ENCODE measurements at regions not wholly inside any gene's neighbourhood (a gene's known extent, or its start where the extent isn't known, plus 50 kb on each side); places are given as distances from the start of the nearest gene placed in this dataset.
"Not testable (repeated sequence)": the region's sequence is repeated elsewhere in the genome, so short reads cannot be mapped to it uniquely, and the experiment has no call there.

DNA sequence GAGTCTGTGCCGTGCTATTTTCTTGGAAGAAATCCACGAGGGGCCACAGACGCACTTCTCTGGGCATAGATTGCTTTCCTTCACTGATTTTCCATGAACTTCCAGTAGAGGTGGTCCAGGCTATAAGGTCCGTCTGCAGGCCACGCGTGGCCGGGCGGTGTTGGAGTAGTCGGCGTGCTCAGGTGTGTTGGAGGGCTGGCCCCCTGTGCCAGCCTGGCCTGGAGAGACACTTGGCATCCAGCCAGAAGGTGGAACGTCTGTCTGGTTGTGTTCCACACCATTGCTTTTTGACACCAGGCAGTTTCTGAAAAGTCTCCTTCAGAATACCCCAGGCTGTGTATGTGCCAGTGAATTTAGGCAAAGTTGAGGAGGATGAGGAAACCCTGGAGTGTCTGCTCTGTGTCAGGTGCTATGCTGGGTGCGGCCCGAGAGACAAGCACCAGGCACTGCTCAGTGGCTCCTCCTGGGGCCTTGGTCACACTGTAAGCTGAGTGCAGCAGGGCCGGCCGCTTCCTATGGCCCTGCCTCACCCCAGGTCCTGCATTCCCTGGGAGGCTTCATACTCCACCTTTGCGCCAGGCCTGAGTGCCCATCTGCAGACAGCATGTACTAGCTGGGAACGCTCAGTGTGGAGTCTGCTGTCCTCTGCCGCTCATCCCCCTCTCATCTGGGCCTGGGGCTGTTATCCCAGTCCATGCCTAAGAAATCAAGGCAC lies 52.1 kb upstream of the TAMM41 start:
- DNase-seq = no peak

DNA sequence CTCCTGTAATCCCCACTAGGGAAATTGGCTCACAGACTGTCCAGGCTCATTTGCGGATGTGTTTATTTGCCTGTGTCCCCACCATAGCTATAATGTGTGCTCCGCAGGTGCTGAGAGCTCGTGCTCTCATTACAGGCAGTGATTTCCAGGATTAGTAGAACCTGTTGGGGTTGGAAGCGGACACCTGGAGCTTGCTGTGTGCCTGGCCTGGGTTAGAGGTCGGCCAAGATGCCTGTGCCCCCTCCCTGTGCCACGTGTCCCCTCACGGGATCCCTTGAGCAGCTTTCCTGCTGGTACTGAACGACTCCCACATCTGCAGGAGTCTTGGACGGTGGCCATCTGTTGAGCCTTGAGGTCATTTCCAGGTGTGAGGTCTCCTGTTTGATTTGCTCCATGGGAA lies 52.7 kb upstream of the TAMM41 start:
- DNase-seq = not testable (repeated sequence)

DNA sequence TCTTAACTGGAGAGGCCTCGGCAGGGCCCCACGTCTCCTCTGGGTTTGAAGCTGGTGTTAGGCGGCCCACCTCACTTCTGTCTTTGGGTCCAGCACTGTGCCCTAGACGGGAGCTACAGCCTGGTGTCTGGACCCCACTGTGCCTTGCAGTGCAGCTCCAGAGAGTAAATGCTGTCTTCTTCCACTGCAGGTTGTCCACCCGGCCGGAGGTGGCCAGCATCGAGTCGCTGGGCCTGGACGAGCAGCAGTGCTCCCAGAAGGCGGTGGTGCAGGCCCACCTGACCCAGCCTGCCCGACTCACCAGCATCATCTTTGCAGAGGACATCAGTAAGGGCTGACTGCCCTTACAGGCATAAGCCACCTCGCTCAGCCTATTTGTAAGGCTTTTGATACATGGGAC lies 53.1 kb upstream of the TAMM41 start:
- DNase-seq = no peak

DNA sequence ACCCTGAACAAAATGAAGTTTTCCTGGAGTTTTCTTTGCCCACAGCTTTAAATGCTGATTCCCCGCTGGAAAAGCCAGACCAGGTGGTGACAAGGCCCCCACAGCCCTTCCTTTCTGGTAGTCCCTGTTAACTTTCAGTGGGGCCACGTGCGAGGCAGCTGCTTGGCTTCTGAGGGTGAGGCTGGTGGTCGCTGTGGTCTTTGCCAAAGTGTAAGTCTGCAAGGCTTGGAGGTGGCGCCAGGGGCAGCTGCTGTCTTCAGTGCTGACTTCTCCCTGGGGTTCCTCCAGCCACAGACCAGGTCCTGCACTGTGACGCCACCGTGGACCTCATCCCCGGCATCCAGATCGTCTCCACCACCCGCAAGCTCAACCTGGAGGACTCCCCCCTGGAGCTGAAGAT lies 54.1 kb upstream of the TAMM41 start:
- DNase-seq = no peak

- no peak for DNase-seq
These were observed 54.7 kb upstream of the TAMM41 start for GRCh38 chr3:11901286-11901875.

DNA sequence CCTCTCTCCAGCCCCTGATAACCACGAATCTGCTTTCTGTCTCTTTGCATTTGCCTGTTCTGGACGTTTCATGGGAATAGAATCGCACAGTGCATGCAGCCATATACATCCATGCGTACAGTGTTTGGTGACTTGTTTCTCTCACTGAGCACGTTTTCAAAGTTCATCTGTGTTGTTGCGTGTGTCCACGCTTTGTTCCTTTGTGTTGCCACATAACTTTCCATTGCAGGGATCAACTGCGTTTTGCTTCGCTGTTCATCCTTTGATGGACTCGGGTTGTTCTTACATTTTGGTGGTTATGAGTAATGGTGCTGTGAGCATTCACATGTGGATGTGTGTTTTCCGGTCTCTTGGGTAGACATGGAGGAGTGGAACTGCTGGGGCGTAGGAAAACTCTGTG lies 56.4 kb upstream of the TAMM41 start:
- no peak for DNase-seq

- no peak for DNase-seq
These were observed 56.8 kb upstream of the TAMM41 start for GRCh38 chr3:11903447-11903846.

DNA sequence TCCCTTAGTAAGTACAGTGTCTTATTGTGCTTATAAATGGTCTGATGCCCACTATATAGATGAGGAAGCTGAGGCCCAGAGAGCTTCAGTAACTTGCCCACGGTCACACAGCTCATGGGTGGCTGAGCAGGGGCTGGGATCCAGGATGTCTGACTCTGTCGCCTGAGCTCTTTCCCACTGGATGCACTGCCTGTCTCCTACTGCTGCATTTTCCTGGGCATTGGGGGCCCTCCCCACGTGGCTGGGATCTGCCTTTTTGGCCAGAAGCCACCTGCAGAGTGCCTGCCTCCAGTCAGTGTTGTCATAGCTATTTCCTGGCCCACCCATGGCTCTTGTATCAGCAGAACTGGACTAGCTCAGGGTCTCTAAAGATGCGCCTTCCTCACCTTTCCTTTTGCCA lies 57.5 kb upstream of the TAMM41 start:
- no peak for DNase-seq

GRCh38 chr3:11906407-11906806 lies 59.7 kb upstream of the TAMM41 start:
- DNase-seq = no peak

- no peak for DNase-seq
These were observed 61.3 kb upstream of the TAMM41 start for GRCh38 chr3:11907667-11908660.

- DNase-seq = no peak
These were observed 62.5 kb upstream of the TAMM41 start for GRCh38 chr3:11908981-11909698.

- no peak for DNase-seq
These were observed 63.0 kb upstream of the TAMM41 start for GRCh38 chr3:11909726-11910125.

DNA sequence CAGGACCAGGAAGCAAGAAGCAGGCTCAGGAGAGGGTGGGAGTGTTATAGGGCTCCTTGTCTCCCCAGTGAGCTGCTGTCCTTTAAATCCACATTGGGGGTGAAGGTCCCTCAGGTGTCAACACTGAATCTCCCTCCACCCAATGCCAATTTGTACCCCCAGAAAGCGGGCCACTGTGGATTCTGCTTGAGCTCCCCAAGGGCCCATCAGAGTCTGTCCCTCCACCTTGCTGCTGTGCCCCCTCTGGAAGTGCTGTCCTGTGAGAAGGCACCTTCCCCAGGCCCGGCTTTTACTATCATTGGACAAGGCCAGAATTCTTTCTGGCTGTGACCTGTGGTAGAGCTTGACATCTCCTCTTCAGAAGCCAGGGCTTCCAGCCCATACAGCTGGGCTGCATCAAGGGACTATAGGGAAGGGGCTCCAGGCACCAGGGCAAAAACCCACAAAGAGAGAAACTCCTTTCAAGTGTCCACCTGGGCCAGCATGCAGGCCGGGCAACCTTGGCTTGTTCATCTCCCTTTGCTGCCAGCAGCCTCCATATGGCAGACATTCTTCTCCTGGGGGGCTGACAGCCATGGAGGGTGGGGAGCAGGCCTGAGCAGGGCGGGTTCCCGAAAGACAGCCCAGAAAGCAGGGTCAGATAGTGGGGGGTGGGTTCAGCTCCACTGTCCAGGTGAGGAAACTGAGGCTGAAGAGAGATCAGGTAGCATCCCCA lies 63.7 kb upstream of the TAMM41 start:
- not testable (repeated sequence) for DNase-seq

GRCh38 chr3:11910971-11911531 lies 64.4 kb upstream of the TAMM41 start:
- DNase-seq = no peak

GRCh38 chr3:11911887-11912286 lies 65.2 kb upstream of the TAMM41 start:
- DNase-seq = not testable (repeated sequence)

- DNase-seq = no peak
These were observed 66.6 kb upstream of the TAMM41 start for GRCh38 chr3:11913316-11913715.

DNA sequence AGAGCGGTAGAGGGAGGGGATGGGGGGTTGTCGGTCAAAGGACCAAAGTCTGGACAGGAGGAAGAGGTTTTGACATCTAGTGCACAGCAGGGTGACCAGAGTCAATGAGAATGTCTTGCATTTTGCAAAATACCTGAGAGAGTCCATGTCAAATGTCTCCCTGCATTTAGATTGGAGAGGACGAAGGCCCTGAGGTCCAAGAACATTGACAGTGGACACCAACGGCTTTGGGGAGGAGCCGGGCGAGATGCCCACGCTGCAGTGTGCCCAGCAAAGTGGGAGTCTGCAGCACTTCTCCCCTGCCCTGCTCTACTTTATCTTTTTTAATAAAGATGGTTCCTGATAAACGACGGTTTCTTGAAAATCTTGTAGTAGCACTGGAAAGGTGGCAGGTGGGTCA lies 67.4 kb upstream of the TAMM41 start:
- no peak for DNase-seq

GRCh38 chr3:11914651-11915050 lies 68.0 kb upstream of the TAMM41 start:
- DNase-seq = no peak

GRCh38 chr3:11915621-11916424 lies 69.1 kb upstream of the TAMM41 start:
- no peak for DNase-seq

DNA sequence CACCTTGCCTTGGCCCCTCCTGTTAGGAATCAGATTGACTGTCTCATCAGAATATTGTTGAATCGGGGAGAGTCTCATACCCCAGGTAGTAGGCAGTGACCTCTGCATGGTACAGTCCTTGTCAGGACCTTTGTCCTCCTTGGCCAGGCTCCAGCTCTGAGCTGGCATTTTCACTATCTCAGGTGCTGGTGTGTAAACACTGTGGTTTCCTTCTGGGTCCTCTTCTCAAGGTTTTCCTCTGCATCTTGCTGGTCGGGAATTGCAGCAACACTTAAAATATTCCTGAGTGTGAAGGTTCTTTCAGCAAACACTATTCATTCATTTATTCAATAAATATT lies 69.7 kb upstream of the TAMM41 start:
- not testable (repeated sequence) for DNase-seq

DNA sequence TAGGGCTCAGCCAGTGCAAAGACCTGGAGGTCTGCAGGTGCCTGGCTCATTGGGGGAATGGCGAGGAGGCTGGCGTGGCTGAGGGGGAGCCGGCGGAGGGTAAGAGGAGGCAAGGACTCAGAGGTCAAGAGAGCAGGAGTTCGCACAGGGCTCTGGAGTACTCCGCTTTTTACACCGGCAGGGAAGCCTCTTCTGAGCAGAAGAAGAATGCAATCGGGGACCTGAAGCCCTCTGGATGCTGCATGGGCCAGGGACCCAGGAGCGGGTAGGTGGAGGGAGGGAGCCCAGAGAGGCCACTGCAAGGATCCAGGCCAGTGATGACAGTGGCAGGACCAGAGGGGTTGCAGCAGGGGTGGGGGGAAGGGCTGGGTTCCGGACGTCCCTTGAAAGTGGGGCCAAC lies 70.4 kb upstream of the TAMM41 start:
- DNase-seq = no peak
